Keratinocyte (primary cell): ENCODE measurements at regions not wholly inside any gene's neighbourhood (a gene's known extent, or its start where the extent isn't known, plus 50 kb on each side); places are given as distances from the start of the nearest gene placed in this dataset.

ENCODE experiments used
- EZH2 ChIP-seq: IDR thresholded peaks from one replicate; pipeline ENCODE4 v1.6.1; 2012; ENCODE audit warnings: inconsistent platforms, mild to moderate bottlenecking, low read length, moderate library complexity
- TF ChIP-seq, protein P1 (sequence below), 3 experiments: IDR thresholded peaks in 1 of 3; conservative IDR thresholded peaks in 1 of 3; optimal IDR thresholded peaks in 1 of 3; 2 replicates in 2 of 3; 3 replicates in 1 of 3; pipeline versions ENCODE3 to v1.5.1; 2011; ENCODE audit warnings: low read length in 3 of 3, mild to moderate bottlenecking in 3 of 3, moderate library complexity in 2 of 3, control low read depth in 1 of 3, inconsistent platforms in 1 of 3; ENCODE audit not compliant: insufficient read depth in 2 of 3; ENCODE audit errors: extremely low read depth in 1 of 3

DNA sequence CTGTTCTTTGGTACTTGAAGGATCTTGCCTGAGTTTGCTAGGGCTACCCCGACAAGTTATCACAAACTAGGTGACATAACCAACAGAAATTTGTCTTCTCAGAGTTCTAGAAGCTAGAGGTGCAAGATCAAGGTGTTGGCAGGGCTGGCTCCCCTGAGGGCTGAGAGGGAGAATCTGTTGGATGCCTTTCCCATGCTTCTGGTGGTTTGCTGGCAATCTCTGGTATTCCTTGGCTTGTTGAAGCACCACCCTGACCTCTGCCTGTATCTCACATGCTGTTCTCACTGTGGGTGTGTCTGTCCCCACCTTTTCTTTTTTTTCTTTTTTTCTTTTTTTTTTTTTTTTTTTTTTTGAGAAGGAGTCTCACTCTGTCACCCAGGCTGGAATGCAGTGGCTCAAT lies 81.2 kb downstream of the VCPKMT start:
- TF ChIP-seq, protein P1, sequence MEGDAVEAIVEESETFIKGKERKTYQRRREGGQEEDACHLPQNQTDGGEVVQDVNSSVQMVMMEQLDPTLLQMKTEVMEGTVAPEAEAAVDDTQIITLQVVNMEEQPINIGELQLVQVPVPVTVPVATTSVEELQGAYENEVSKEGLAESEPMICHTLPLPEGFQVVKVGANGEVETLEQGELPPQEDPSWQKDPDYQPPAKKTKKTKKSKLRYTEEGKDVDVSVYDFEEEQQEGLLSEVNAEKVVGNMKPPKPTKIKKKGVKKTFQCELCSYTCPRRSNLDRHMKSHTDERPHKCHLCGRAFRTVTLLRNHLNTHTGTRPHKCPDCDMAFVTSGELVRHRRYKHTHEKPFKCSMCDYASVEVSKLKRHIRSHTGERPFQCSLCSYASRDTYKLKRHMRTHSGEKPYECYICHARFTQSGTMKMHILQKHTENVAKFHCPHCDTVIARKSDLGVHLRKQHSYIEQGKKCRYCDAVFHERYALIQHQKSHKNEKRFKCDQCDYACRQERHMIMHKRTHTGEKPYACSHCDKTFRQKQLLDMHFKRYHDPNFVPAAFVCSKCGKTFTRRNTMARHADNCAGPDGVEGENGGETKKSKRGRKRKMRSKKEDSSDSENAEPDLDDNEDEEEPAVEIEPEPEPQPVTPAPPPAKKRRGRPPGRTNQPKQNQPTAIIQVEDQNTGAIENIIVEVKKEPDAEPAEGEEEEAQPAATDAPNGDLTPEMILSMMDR (optimal IDR thresholded peaks at IDR 0.05 in 1 of 3, IDR thresholded peaks at IDR 0.05 in 1 of 3, conservative IDR thresholded peaks at IDR 0.05 in 1 of 3; ENCODE audit: extremely low read depth in 1 of 3, insufficient read depth in 2 of 3, low read length in 3 of 3), result no peak
- TF ChIP-seq EZH2, result no peak
